Endothelial cell of umbilical vein (primary cell): ENCODE measurements at regions not wholly inside any gene's neighbourhood (a gene's known extent, or its start where the extent isn't known, plus 50 kb on each side); places are given as distances from the start of the nearest gene placed in this dataset.

Experiments
- BruUV-seq: library from RNA; stranded (reverse); fragments of 400-500 nt; replicated peaks from 2 replicates; lab custom pipeline; 2021; lab: Mats Ljungman, UMichigan
- CTCF ChIA-PET: fragments of 300-600, 350-600 bp; sonication (Branson Sonifier 250); formaldehyde crosslinking; loops from one replicate; lab custom pipeline; 2021; ENCODE audit warnings: antibody characterized with exemption, inconsistent platforms; lab: Charles Lee
- POLR2A ChIA-PET: fragments of 300-600, 350-600 bp; sonication (Branson Sonifier 250); formaldehyde crosslinking; loops from one replicate; lab custom pipeline; 2021; ENCODE audit warnings: antibody characterized with exemption, inconsistent platforms; lab: Charles Lee
- DNase-seq: peaks from one replicate; pipeline ENCODE4 v3.0.0-alpha.2; 2011; ENCODE audit warnings: low read depth, low spot score
- FAIRE-seq: peaks from 2 replicates; lab custom pipeline; 2011; peaks lifted over from hg19 to GRCh38; lab: Jason Lieb, UNC
- H2AFZ ChIP-seq: 2 replicates; pipeline ENCODE4 v1.6.0; 2012; ENCODE audit warnings: low read depth, low read length, control low read depth, inconsistent platforms
- H3K27ac ChIP-seq: 2 replicates; pipeline ENCODE4 v1.5.1; 2011; ENCODE audit warnings: low read depth, mild to moderate bottlenecking, control low read depth, low read length, moderate library complexity; ENCODE audit not compliant: insufficient read depth
- H3K27me3 ChIP-seq, 2 experiments: 2 replicates each; pipeline versions ENCODE4 v1.6.0 to v1.6.1; 2011; ENCODE audit warnings: low read length in 2 of 2, mixed read lengths in 1 of 2; ENCODE audit not compliant: control insufficient read depth in 2 of 2, insufficient read depth in 2 of 2
- H3K36me3 ChIP-seq, 2 experiments: 2 replicates in 1 of 2; 3 replicates in 1 of 2; pipeline ENCODE4 v1.5.1; 2011; ENCODE audit warnings: low read length in 2 of 2, mild to moderate bottlenecking in 1 of 2, moderate library complexity in 1 of 2; ENCODE audit not compliant: control insufficient read depth in 2 of 2, insufficient read depth in 2 of 2; ENCODE audit errors: extremely low read depth in 1 of 2
- H3K4me1 ChIP-seq: 3 replicates; pipeline ENCODE4 v1.5.1; 2011; ENCODE audit warnings: mild to moderate bottlenecking, low read length; ENCODE audit not compliant: control insufficient read depth, insufficient read depth; ENCODE audit errors: extremely low read depth
- H3K4me2 ChIP-seq: 2 replicates; pipeline ENCODE4 v1.6.1; 2011; ENCODE audit warnings: low read length, control low read depth, mixed read lengths; ENCODE audit not compliant: insufficient read depth
- H3K4me3 ChIP-seq, 3 experiments: fragments of 200-600 bp in 1 of 3; sonication (generic), shearing (Covaris generic) in 1 of 3; replicated peaks in 1 of 3; 2 replicates each; pipeline ENCODE4 v1.5.1; 2011 to 2016; ENCODE audit warnings: control low read depth in 3 of 3, low read length in 3 of 3, mild to moderate bottlenecking in 2 of 3, inconsistent platforms in 1 of 3, low read depth in 1 of 3, moderate library complexity in 1 of 3; ENCODE audit not compliant: insufficient read depth in 1 of 3
- H3K79me2 ChIP-seq: 2 replicates; pipeline ENCODE4 v1.6.0; 2012; ENCODE audit warnings: low read length, inconsistent platforms; ENCODE audit not compliant: control insufficient read depth, insufficient read depth
- H3K9ac ChIP-seq: replicated peaks from 2 replicates; pipeline ENCODE3; 2011; ENCODE audit warnings: low read length, control low read depth; ENCODE audit not compliant: insufficient read depth; ENCODE audit errors: extremely low read depth
- H3K9me1 ChIP-seq: replicated peaks from 3 replicates; pipeline ENCODE4 v1.6.0; 2011; ENCODE audit warnings: mild to moderate bottlenecking, low read length; ENCODE audit not compliant: control insufficient read depth, insufficient read depth; ENCODE audit errors: extremely low read depth
- H3K9me3 ChIP-seq: replicated peaks from 2 replicates; pipeline ENCODE4 v1.5.1; 2012; ENCODE audit warnings: low read length, inconsistent platforms; ENCODE audit not compliant: control insufficient read depth, insufficient read depth
- H4K20me1 ChIP-seq: replicated peaks from 2 replicates; pipeline ENCODE3; 2011; ENCODE audit warnings: mild to moderate bottlenecking, low read length; ENCODE audit not compliant: control insufficient read depth, insufficient read depth; ENCODE audit errors: extremely low read depth
- CTCF ChIP-seq, 2 donors: IDR thresholded peaks; 1 replicate in 1 of 2; 2 replicates in 1 of 2; pipeline ENCODE4 v1.5.1; 2011; ENCODE audit warnings: low read length in 2 of 2, mild to moderate bottlenecking in 2 of 2, moderate library complexity in 2 of 2, control low read depth in 1 of 2, inconsistent platforms in 1 of 2, low read depth in 1 of 2; ENCODE audit not compliant: insufficient read depth in 1 of 2; ENCODE audit errors: extremely low read depth in 1 of 2
- EZH2 ChIP-seq: IDR thresholded peaks from 2 replicates; pipeline ENCODE4 v1.6.1; 2012; ENCODE audit warnings: borderline replicate concordance, low read depth, mild to moderate bottlenecking, moderate library complexity, low read length, inconsistent platforms; ENCODE audit not compliant: severe bottlenecking
- FOS ChIP-seq: IDR thresholded peaks from 2 replicates; pipeline ENCODE4 v1.6.1; 2011; ENCODE audit warnings: mild to moderate bottlenecking, low read length, moderate library complexity, borderline replicate concordance; ENCODE audit not compliant: insufficient read depth
- GATA2 ChIP-seq: IDR thresholded peaks from 2 replicates; pipeline ENCODE4 v1.7.0; 2011; ENCODE audit warnings: low read depth, mild to moderate bottlenecking, moderate library complexity, mixed read lengths, low read length; ENCODE audit not compliant: insufficient read length, insufficient read depth
- JUN ChIP-seq: IDR thresholded peaks from 2 replicates; pipeline ENCODE4 v1.6.1; 2011; ENCODE audit warnings: borderline replicate concordance, low read depth; ENCODE audit not compliant: insufficient read length, insufficient read depth
- MAX ChIP-seq: IDR thresholded peaks from 2 replicates; pipeline ENCODE4 v1.6.1; 2011; ENCODE audit not compliant: insufficient read depth, insufficient read length
- MYC ChIP-seq: IDR thresholded peaks from one replicate; pipeline ENCODE4 v1.6.1; 2011; ENCODE audit warnings: mild to moderate bottlenecking, low read depth, low read length
- POLR2A ChIP-seq: IDR thresholded peaks from 2 replicates; pipeline ENCODE4 v1.6.1; 2012; ENCODE audit warnings: low read depth, mild to moderate bottlenecking, control low read depth, low read length
- POLR2AphosphoS5 ChIP-seq: IDR thresholded peaks from 2 replicates; pipeline ENCODE4 v1.6.1; 2012; ENCODE audit warnings: low read depth, mild to moderate bottlenecking, control low read depth, low read length, moderate library complexity; ENCODE audit not compliant: insufficient read depth
- dilution Hi-C: fragments of 300-500 bp; cut with MboI; formaldehyde crosslinking; loops from one replicate; pipeline ENCODE4 v1.15.0; 2019; ENCODE audit warnings: low sequenced_read_pairs; ENCODE audit not compliant: extremely low pct_ligation_motif_present
- intact Hi-C: fragments of 100-400 bp; cut with micrococcal nuclease; formaldehyde crosslinking; loops from one replicate; pipeline ENCODE4 v1.10.0; 2022

GRCh38 chr15:46315434-46315833 is 680.6 kb downstream of the SQOR start:
- Histone ChIP-seq H3K4me3 (no peak overlapping the region), H3K27ac (no peak overlapping the region), H3K79me2 (no peaks in the 10 kb centered on the region), H3K9me1 (no peaks in the 10 kb centered on the region), H2AFZ (no peak overlapping the region), H3K4me2 (no peak overlapping the region), H4K20me1 (no peaks in the 10 kb centered on the region), H3K27me3 (peaks cover 0 to 3% of the 10 kb centered on the region in 2 experiments), H3K9ac (no peak overlapping the region), H3K4me1 (no peaks in the 10 kb centered on the region), H3K36me3 (no peaks in the 10 kb centered on the region), H3K9me3 (no peaks in the 10 kb centered on the region)
- no TSS peak for BruUV-seq
- FAIRE-seq: no peak
- CTCF ChIA-PET: interaction anchor here (0.8 kb wide), 1 partner anchor 1970 kb away, joined by 3 read pairs; no protein-coding TSS in a partner anchor
- no peak for DNase-seq
- POLR2A ChIA-PET: no interaction called here
- intact Hi-C loops (no loop called here), dilution Hi-C loops (no loop called here)
- TF ChIP-seq GATA2 (no peak), POLR2A (no peak), POLR2AphosphoS5 (no peak), MAX (no peak), JUN (no peak), CTCF (IDR thresholded peaks at IDR 0.05; ENCODE audit: extremely low read depth in 1 of 2, insufficient read depth in 1 of 2, low read depth in 1 of 2, low read length in 2 of 2) (no peak), EZH2 (no peak), MYC (no peak), FOS (no peak)
